DOHH2 (cell line): ENCODE measurements at regions not wholly inside any gene's neighbourhood (a gene's known extent, or its start where the extent isn't known, plus 50 kb on each side); places are given as distances from the start of the nearest gene placed in this dataset.

ENCODE experiments used
- H3F3A ChIP-seq: fragments of 200-600 bp; sonication (generic), shearing (Covaris generic); 2 replicates; pipeline ENCODE4 v1.6.0; 2016; ENCODE audit warnings: antibody characterized with exemption, mild to moderate bottlenecking; ENCODE audit not compliant: control insufficient read depth, insufficient read depth
- H3K27ac ChIP-seq: fragments of 200-600 bp; sonication (generic); 2 replicates; pipeline ENCODE4 v1.5.1; 2014; ENCODE audit warnings: low read depth, mild to moderate bottlenecking, low read length, moderate library complexity
- H3K27me3 ChIP-seq: fragments of 200-600 bp; sonication (generic); 2 replicates; pipeline ENCODE4 v1.6.1; 2014; ENCODE audit warnings: mild to moderate bottlenecking, low read length, mixed read lengths; ENCODE audit not compliant: control insufficient read depth
- H3K36me3 ChIP-seq: fragments of 200-600 bp; sonication (generic); 2 replicates; pipeline ENCODE4 v1.6.1; 2014; ENCODE audit warnings: mild to moderate bottlenecking, low read length, moderate library complexity, mixed read lengths; ENCODE audit not compliant: control insufficient read depth
- H3K4me1 ChIP-seq: fragments of 200-600 bp; sonication (generic); 2 replicates; pipeline ENCODE4 v1.6.1; 2014; ENCODE audit warnings: mild to moderate bottlenecking, low read length, mixed read lengths; ENCODE audit not compliant: control insufficient read depth
- H3K4me2 ChIP-seq: fragments of 200-600 bp; sonication (generic); 2 replicates; pipeline ENCODE4 v1.6.0; 2014; ENCODE audit warnings: mild to moderate bottlenecking, low read length, moderate library complexity
- H3K4me3 ChIP-seq: fragments of 200-600 bp; sonication (generic); 2 replicates; pipeline ENCODE4 v1.5.1; 2014; ENCODE audit warnings: mild to moderate bottlenecking, low read length, mixed read lengths
- H3K79me2 ChIP-seq: fragments of 200-600 bp; sonication (generic); 2 replicates; pipeline ENCODE4 v1.6.1; 2014; ENCODE audit warnings: mild to moderate bottlenecking, low read length, mixed read lengths; ENCODE audit not compliant: control insufficient read depth
- H3K9me2 ChIP-seq: fragments of 200-600 bp; sonication (generic); replicated peaks from 2 replicates; pipeline ENCODE4 v1.6.1; 2014; ENCODE audit warnings: mild to moderate bottlenecking, low read length, mixed read lengths; ENCODE audit not compliant: control insufficient read depth
- H3K9me3 ChIP-seq: fragments of 200-600 bp; sonication (generic); 2 replicates; pipeline ENCODE4 v1.6.1; 2014; ENCODE audit warnings: antibody characterized with exemption, low read length, mixed read lengths; ENCODE audit not compliant: control insufficient read depth, insufficient read depth
- H4K20me1 ChIP-seq: fragments of 200-600 bp; sonication (generic); 2 replicates; pipeline ENCODE4 v1.6.0; 2014; ENCODE audit warnings: low read depth, mild to moderate bottlenecking, antibody characterized with exemption, low read length, moderate library complexity; ENCODE audit not compliant: control insufficient read depth, insufficient read depth
- EZH2phosphoT487 ChIP-seq: fragments of 200-600 bp; sonication (generic); IDR thresholded peaks from 2 replicates; pipeline ENCODE4 v1.6.1; 2017; ENCODE audit warnings: borderline replicate concordance, mild to moderate bottlenecking, antibody characterized with exemption, low read length, moderate library complexity, mixed read lengths
- TF ChIP-seq, protein P1 (sequence below): fragments of 200-600 bp; sonication (generic); IDR thresholded peaks from one replicate; pipeline ENCODE4 v1.5.1; 2014; ENCODE audit warnings: antibody characterized with exemption, mild to moderate bottlenecking, low read depth, low read length; ENCODE audit not compliant: poor library complexity, severe bottlenecking

DNA sequence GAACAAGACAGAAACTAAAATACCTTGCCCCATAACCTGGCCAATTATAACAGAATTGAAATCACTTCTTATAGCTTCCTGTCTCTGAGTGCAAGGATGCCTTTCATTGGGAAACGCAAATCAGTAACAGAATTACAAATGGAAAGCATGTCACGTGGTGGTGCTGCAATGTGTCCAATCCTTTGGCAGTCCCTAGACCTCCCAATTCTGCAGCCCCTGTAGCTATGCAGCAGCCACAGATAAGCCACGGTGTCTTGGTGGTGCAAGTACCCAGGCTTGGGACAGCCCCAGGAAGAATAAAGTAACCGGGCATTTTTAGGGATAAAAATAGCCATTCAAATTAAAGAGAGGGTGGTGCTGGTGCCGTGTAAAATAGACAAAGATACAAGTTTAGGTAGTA lies 134.6 kb upstream of the CCN2 start:
- no peak for TF ChIP-seq EZH2phosphoT487
- TF ChIP-seq, protein P1, sequence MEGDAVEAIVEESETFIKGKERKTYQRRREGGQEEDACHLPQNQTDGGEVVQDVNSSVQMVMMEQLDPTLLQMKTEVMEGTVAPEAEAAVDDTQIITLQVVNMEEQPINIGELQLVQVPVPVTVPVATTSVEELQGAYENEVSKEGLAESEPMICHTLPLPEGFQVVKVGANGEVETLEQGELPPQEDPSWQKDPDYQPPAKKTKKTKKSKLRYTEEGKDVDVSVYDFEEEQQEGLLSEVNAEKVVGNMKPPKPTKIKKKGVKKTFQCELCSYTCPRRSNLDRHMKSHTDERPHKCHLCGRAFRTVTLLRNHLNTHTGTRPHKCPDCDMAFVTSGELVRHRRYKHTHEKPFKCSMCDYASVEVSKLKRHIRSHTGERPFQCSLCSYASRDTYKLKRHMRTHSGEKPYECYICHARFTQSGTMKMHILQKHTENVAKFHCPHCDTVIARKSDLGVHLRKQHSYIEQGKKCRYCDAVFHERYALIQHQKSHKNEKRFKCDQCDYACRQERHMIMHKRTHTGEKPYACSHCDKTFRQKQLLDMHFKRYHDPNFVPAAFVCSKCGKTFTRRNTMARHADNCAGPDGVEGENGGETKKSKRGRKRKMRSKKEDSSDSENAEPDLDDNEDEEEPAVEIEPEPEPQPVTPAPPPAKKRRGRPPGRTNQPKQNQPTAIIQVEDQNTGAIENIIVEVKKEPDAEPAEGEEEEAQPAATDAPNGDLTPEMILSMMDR: no peak
- Histone ChIP-seq H4K20me1 (no peaks in the 10 kb centered on the region), H3K9me3 (no peaks in the 10 kb centered on the region), H3K9me2 (no peaks in the 10 kb centered on the region), H3K4me1 (peaks cover 5% of the 10 kb centered on the region; the same call in 1 of the 2 replicates), H3K27me3 (no peaks in the 10 kb centered on the region), H3F3A (no peaks in the 10 kb centered on the region), H3K27ac (no peak overlapping the region), H3K79me2 (no peaks in the 10 kb centered on the region), H3K36me3 (no peaks in the 10 kb centered on the region), H3K4me2 (no peak overlapping the region), H3K4me3 (no peak overlapping the region)

DNA sequence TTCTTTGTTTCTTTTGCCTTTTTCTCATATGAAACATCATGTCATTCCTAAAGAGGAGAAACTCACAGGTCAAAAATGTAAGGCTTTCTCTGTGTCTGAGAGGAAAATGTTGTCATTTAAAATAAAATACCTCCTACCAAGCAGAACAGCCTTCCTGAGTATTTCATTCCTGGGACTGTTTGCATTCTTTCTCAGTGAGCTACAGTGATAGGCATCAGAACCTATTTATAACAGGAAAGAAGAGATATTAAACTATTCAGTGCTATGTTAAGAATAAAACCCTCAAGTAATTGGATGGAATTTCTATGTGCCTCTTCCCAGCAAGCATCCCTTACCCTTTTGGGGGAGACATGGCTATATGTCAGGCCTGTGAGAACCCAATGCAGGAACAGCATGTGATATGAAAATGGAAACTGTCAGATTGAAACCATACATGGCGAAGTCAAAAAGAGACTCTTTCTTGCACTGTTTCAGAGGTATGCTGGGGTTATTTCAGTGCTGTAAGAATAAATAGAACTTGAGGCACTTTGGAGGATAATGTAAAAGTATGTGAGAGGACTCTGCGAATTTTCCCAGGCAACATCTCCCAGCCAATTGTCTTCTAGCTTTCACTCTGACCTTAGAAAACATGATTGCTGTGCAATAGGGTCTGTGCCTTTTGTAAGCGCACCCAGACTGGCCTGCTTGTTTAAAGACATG lies 133.8 kb upstream of the CCN2 start:
- Histone ChIP-seq H4K20me1 (no peaks in the 10 kb centered on the region), H3K27ac (no peak overlapping the region), H3K4me3 (no peak overlapping the region), H3K27me3 (no peaks in the 10 kb centered on the region), H3K4me2 (no peak overlapping the region), H3K4me1 (peaks cover 5% of the 10 kb centered on the region; the same call in 1 of the 2 replicates), H3K9me2 (no peaks in the 10 kb centered on the region), H3K79me2 (no peaks in the 10 kb centered on the region), H3F3A (no peaks in the 10 kb centered on the region), H3K9me3 (no peaks in the 10 kb centered on the region), H3K36me3 (no peaks in the 10 kb centered on the region)
- no peak for TF ChIP-seq EZH2phosphoT487
- TF ChIP-seq, protein P1: no peak

DNA sequence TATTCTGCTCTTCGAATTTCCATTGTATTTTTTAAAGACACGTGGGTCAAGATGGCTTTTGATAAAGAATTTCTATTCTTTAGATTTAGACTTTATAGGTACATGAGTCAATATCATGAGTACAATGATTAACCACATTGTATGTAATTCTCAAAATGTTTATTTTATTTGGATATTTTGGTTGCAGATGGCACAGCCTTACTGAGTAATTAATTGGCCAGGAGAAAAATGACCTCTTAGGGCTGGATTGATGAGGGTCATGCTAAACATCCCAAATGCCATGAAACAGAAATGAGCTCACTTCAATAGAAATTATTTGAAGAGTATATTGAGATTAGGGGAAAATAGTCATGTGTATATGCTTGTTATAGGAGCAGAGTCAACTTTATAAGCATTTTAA lies 131.2 kb upstream of the CCN2 start:
- H3K4me3 ChIP-seq: no peak overlapping the region
- H3K27me3 ChIP-seq: no peaks in the 10 kb centered on the region
- TF ChIP-seq, protein P1: no peak
- TF ChIP-seq EZH2phosphoT487: no peak
- no peaks in the 10 kb centered on the region for H3K9me3 ChIP-seq
- no peaks in the 10 kb centered on the region for H3K9me2 ChIP-seq
- no peaks in the 10 kb centered on the region for H4K20me1 ChIP-seq
- no peak overlapping the region for H3K4me2 ChIP-seq
- H3K79me2 ChIP-seq: no peaks in the 10 kb centered on the region
- no peak overlapping the region for H3K27ac ChIP-seq
- H3K4me1 ChIP-seq: peaks cover 5% of the 10 kb centered on the region; the same call in 1 of the 2 replicates
- H3K36me3 ChIP-seq: no peaks in the 10 kb centered on the region
- H3F3A ChIP-seq: no peaks in the 10 kb centered on the region
